Endothelial cell (in vitro differentiated cells): ENCODE measurements at regions not wholly inside any gene's neighbourhood (a gene's known extent, or its start where the extent isn't known, plus 50 kb on each side); places are given as distances from the start of the nearest gene placed in this dataset.

Experiments
- DNase-seq: peaks from one replicate; pipeline ENCODE4 v3.0.0; 2021; ENCODE audit warnings: low spot score
- H3K27ac Mint-ChIP-seq: one replicate; pipeline ENCODE4 v1.8.0; 2021; ENCODE audit warnings: mixed read lengths, inconsistent platforms; ENCODE audit not compliant: unreplicated experiment
- H3K27me3 Mint-ChIP-seq: one replicate; pipeline ENCODE4 v1.8.0; 2021; ENCODE audit warnings: mild to moderate bottlenecking, moderate library complexity, mixed read lengths, inconsistent platforms; ENCODE audit not compliant: unreplicated experiment
- H3K36me3 Mint-ChIP-seq: one replicate; pipeline ENCODE4 v1.8.0; 2021; ENCODE audit warnings: mild to moderate bottlenecking, low read depth, mixed read lengths, inconsistent platforms; ENCODE audit not compliant: unreplicated experiment
- H3K4me1 Mint-ChIP-seq: one replicate; pipeline ENCODE4 v1.8.0; 2021; ENCODE audit warnings: mild to moderate bottlenecking, mixed read lengths, inconsistent platforms; ENCODE audit not compliant: unreplicated experiment
- H3K4me3 Mint-ChIP-seq: one replicate; pipeline ENCODE4 v1.8.0; 2021; ENCODE audit warnings: mild to moderate bottlenecking, mixed read lengths, inconsistent platforms; ENCODE audit not compliant: unreplicated experiment
- H3K9me3 Mint-ChIP-seq: one replicate; pipeline ENCODE4 v1.8.0; 2021; ENCODE audit warnings: mixed read lengths, inconsistent platforms; ENCODE audit not compliant: unreplicated experiment
- CTCF ChIP-seq: fragments of 200-600 bp; sonication (generic); IDR thresholded peaks from one replicate; pipeline ENCODE4 v1.5.0; 2021; ENCODE audit warnings: antibody characterized with exemption; ENCODE audit not compliant: unreplicated experiment

GRCh38 chr9:14434971-14435718 is 121.2 kb upstream of the NFIB start:
- TF ChIP-seq CTCF: no peak
- peaks cover 50% of the 10 kb centered on the region for H3K4me1 Mint-ChIP-seq
- H3K36me3 Mint-ChIP-seq: peaks cover 3% of the 10 kb centered on the region
- H3K4me3 Mint-ChIP-seq: no peak overlapping the region
- no peak for DNase-seq
- H3K27ac Mint-ChIP-seq: peak overlapping the region; percentile 28
- H3K9me3 Mint-ChIP-seq: no peaks in the 10 kb centered on the region
- H3K27me3 Mint-ChIP-seq: peaks cover 3% of the 10 kb centered on the region

GRCh38 chr9:14434158-14434504 is 120.2 kb upstream of the NFIB start:
- peaks cover 3% of the 10 kb centered on the region for H3K27me3 Mint-ChIP-seq
- no peaks in the 10 kb centered on the region for H3K9me3 Mint-ChIP-seq
- H3K27ac Mint-ChIP-seq: peak overlapping the region; percentile 62
- peaks cover 50% of the 10 kb centered on the region for H3K4me1 Mint-ChIP-seq
- TF ChIP-seq CTCF: no peak
- peaks cover 3% of the 10 kb centered on the region for H3K36me3 Mint-ChIP-seq
- no peak overlapping the region for H3K4me3 Mint-ChIP-seq
- DNase-seq: no peak

GRCh38 chr9:14433351-14434157 is 119.6 kb upstream of the NFIB start:
- no peak for TF ChIP-seq CTCF
- DNase-seq: no peak
- Mint-ChIP-seq H3K9me3 (no peaks in the 10 kb centered on the region), H3K36me3 (peaks cover 3% of the 10 kb centered on the region), H3K4me1 (peaks cover 55% of the 10 kb centered on the region), H3K27me3 (peaks cover 3% of the 10 kb centered on the region), H3K4me3 (no peak overlapping the region), H3K27ac (peak overlapping the region; percentile 62)

- TF ChIP-seq CTCF: no peak
- Mint-ChIP-seq H3K36me3 (peaks cover 3% of the 10 kb centered on the region), H3K4me1 (peaks cover 52% of the 10 kb centered on the region), H3K9me3 (no peaks in the 10 kb centered on the region), H3K27ac (no peak overlapping the region), H3K4me3 (no peak overlapping the region), H3K27me3 (peaks cover 2% of the 10 kb centered on the region)
- no peak for DNase-seq
These were observed 118.9 kb upstream of the NFIB start for GRCh38 chr9:14432666-14433350.
